HEK293T (cell line): ENCODE measurements at regions not wholly inside any gene's neighbourhood (a gene's known extent, or its start where the extent isn't known, plus 50 kb on each side); places are given as distances from the start of the nearest gene placed in this dataset.

ENCODE experiments used
- ARNT ChIP-seq: fragments of 450-650 bp; IDR thresholded peaks from 2 replicates; pipeline ENCODE4 v1.6.1; 2017; ENCODE audit warnings: mild to moderate bottlenecking
- CTBP1 ChIP-seq: fragments of 450-650 bp; IDR thresholded peaks from 2 replicates; pipeline ENCODE4 v1.6.1; 2016; ENCODE audit warnings: borderline replicate concordance
- ELF4 ChIP-seq: fragments of 450-650 bp; IDR thresholded peaks from 2 replicates; pipeline ENCODE4 v1.6.1; 2017; ENCODE audit warnings: antibody characterized with exemption
- FOXA1 ChIP-seq: fragments of 450-650 bp; IDR thresholded peaks from 2 replicates; pipeline ENCODE4 v1.6.1; 2016; ENCODE audit warnings: mild to moderate bottlenecking
- FOXK2 ChIP-seq: fragments of 450-650 bp; IDR thresholded peaks from 2 replicates; pipeline ENCODE4 v1.6.1; 2016; ENCODE audit warnings: mild to moderate bottlenecking
- FOXM1 ChIP-seq: fragments of 450-650 bp; IDR thresholded peaks from 2 replicates; pipeline ENCODE4 v1.6.1; 2017; ENCODE audit warnings: mild to moderate bottlenecking, borderline replicate concordance
- L3MBTL2 ChIP-seq: fragments of 450-650 bp; conservative IDR thresholded peaks from 2 replicates; pipeline ENCODE4 v1.6.1; 2016; ENCODE audit warnings: mild to moderate bottlenecking
- LEF1 ChIP-seq: fragments of 450-650 bp; IDR thresholded peaks from 2 replicates; pipeline ENCODE4 v1.6.1; 2017; ENCODE audit warnings: mild to moderate bottlenecking, borderline replicate concordance
- NFRKB ChIP-seq: fragments of 450-650 bp; IDR thresholded peaks from 2 replicates; pipeline ENCODE4 v1.6.1; 2016; ENCODE audit warnings: mild to moderate bottlenecking, moderate library complexity
- SP1 ChIP-seq: fragments of 450-650 bp; IDR thresholded peaks from 2 replicates; pipeline ENCODE4 v1.6.1; 2017
- SUZ12 ChIP-seq: fragments of 450-650 bp; IDR thresholded peaks from 2 replicates; pipeline ENCODE4 v1.6.1; 2016; ENCODE audit warnings: mild to moderate bottlenecking
- ZNF384 ChIP-seq: fragments of 450-650 bp; IDR thresholded peaks from 2 replicates; pipeline ENCODE4 v1.6.1; 2016
- TF ChIP-seq, protein P1 (sequence below): fragments of 450-650 bp; IDR thresholded peaks from 2 replicates; pipeline ENCODE4 v1.6.1; 2016

DNA sequence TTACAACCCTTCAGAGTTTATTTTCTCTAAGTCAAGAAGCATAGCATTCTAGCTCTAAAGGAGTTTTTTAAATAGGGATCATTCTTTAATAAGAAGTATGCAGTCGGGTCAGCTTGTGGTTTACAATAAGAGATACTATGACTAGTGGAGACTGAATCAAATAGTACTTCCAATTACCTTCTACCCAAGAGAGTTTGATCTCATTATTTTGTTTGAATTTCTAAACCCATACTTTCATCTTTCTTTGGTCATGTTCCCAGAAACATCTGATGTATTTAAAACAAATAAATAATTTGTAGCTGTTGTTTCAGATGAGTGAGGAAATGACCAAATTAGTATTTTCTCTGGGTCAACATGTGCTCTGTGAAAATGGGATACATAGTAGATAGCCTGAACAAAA is 160.2 kb upstream of the CDH6 start:
- TF ChIP-seq L3MBTL2 (no peak), FOXK2 (no peak), ARNT (no peak), SUZ12 (no peak), FOXA1 (no peak), FOXM1 (no peak), NFRKB (no peak), CTBP1 (no peak), SP1 (no peak), ZNF384 (no peak), LEF1 (no peak), ELF4 (no peak)
- TF ChIP-seq, protein P1, sequence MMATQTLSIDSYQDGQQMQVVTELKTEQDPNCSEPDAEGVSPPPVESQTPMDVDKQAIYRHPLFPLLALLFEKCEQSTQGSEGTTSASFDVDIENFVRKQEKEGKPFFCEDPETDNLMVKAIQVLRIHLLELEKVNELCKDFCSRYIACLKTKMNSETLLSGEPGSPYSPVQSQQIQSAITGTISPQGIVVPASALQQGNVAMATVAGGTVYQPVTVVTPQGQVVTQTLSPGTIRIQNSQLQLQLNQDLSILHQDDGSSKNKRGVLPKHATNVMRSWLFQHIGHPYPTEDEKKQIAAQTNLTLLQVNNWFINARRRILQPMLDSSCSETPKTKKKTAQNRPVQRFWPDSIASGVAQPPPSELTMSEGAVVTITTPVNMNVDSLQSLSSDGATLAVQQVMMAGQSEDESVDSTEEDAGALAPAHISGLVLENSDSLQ, result no peak
